ENCODE measurements at regions not wholly inside any gene's neighbourhood (a gene's known extent, or its start where the extent isn't known, plus 50 kb on each side); places are given as distances from the start of the nearest gene placed in this dataset.

- no peaks in the 10 kb centered on the region for H3K79me2 ChIP-seq (ENCODE audit: insufficient read depth, low read length)
- H3K27me3 ChIP-seq (ENCODE audit: insufficient read depth, low read length), result no peaks in the 10 kb centered on the region
- no peak overlapping the region for H2AFZ ChIP-seq (ENCODE audit: low read length)
- no peaks in the 10 kb centered on the region for H3K9me3 ChIP-seq (ENCODE audit: low read length)
- no peaks in the 10 kb centered on the region for H4K20me1 ChIP-seq (ENCODE audit: insufficient read depth, low read length)
- no peaks in the 10 kb centered on the region for H3K9me2 ChIP-seq (ENCODE audit: low read depth, low read length)
- TF ChIP-seq CTCF (IDR thresholded peaks at IDR 0.05; ENCODE audit: low read length) (peak; percentile 46; the same call in 1 of the 2 replicates), EZH2 (IDR thresholded peaks at IDR 0.05; ENCODE audit: borderline replicate concordance, low read length) (no peak)
- H3K4me3 ChIP-seq (ENCODE audit: low read depth, low read length, poor library complexity, severe bottlenecking), result no peak overlapping the region
- peak overlapping the region; percentile 6; the same call in 1 of the 2 replicates for H3K9ac ChIP-seq (ENCODE audit: low read length)
- no peak overlapping the region for H3K4me2 ChIP-seq (ENCODE audit: low read length)
- H3K4me1 ChIP-seq (ENCODE audit: insufficient read depth, low read length, severe bottlenecking), result peaks cover 41% of the 10 kb centered on the region
- peak overlapping the region; percentile 57 for H3K27ac ChIP-seq (ENCODE audit: low read depth, low read length, poor library complexity, severe bottlenecking)
- H3K36me3 ChIP-seq (ENCODE audit: insufficient read depth, low read length), result no peaks in the 10 kb centered on the region
- no peaks in the 10 kb centered on the region for H3F3A ChIP-seq (ENCODE audit: insufficient read depth, low read length)
These were observed 142.3 kb downstream of the TLE3 start for GRCh38 chr15:69955240-69955894.

GRCh38 chr15:69956417-69956816 lies 141.3 kb downstream of the TLE3 start:
- Histone ChIP-seq H3K4me1 (ENCODE audit: insufficient read depth, low read length, severe bottlenecking) (peaks cover 41% of the 10 kb centered on the region), H3K27me3 (ENCODE audit: insufficient read depth, low read length) (no peaks in the 10 kb centered on the region), H3K4me3 (ENCODE audit: low read depth, low read length, poor library complexity, severe bottlenecking) (no peak overlapping the region), H2AFZ (ENCODE audit: low read length) (no peak overlapping the region), H3F3A (ENCODE audit: insufficient read depth, low read length) (no peaks in the 10 kb centered on the region), H3K9me2 (ENCODE audit: low read depth, low read length) (no peaks in the 10 kb centered on the region), H3K36me3 (ENCODE audit: insufficient read depth, low read length) (no peaks in the 10 kb centered on the region), H3K9me3 (ENCODE audit: low read length) (no peaks in the 10 kb centered on the region), H3K79me2 (ENCODE audit: insufficient read depth, low read length) (no peaks in the 10 kb centered on the region), H3K27ac (ENCODE audit: low read depth, low read length, poor library complexity, severe bottlenecking) (peak overlapping the region; percentile 57), H3K9ac (ENCODE audit: low read length) (no peak overlapping the region), H4K20me1 (ENCODE audit: insufficient read depth, low read length) (no peaks in the 10 kb centered on the region), H3K4me2 (ENCODE audit: low read length) (no peak overlapping the region)
- TF ChIP-seq CTCF (IDR thresholded peaks at IDR 0.05; ENCODE audit: low read length), result no peak
- TF ChIP-seq EZH2 (IDR thresholded peaks at IDR 0.05; ENCODE audit: borderline replicate concordance, low read length), result no peak

- H3K4me3 ChIP-seq (ENCODE audit: low read depth, low read length, poor library complexity, severe bottlenecking), result no peak overlapping the region
- H4K20me1 ChIP-seq (ENCODE audit: insufficient read depth, low read length), result no peaks in the 10 kb centered on the region
These were observed 140.5 kb downstream of the TLE3 start for GRCh38 chr15:69957175-69957574.

More at GRCh38 chr15:69957175-69957574, 140.5 kb downstream of the TLE3 start:
- Histone ChIP-seq H3K9ac (ENCODE audit: low read length) (no peak overlapping the region), H3K4me2 (ENCODE audit: low read length) (no peak overlapping the region), H3K4me1 (ENCODE audit: insufficient read depth, low read length, severe bottlenecking) (peaks cover 41% of the 10 kb centered on the region), H3K27ac (ENCODE audit: low read depth, low read length, poor library complexity, severe bottlenecking) (peak overlapping the region; percentile 77), H3F3A (ENCODE audit: insufficient read depth, low read length) (no peaks in the 10 kb centered on the region), H3K36me3 (ENCODE audit: insufficient read depth, low read length) (no peaks in the 10 kb centered on the region), H2AFZ (ENCODE audit: low read length) (no peak overlapping the region), H3K27me3 (ENCODE audit: insufficient read depth, low read length) (no peaks in the 10 kb centered on the region), H3K79me2 (ENCODE audit: insufficient read depth, low read length) (no peaks in the 10 kb centered on the region), H3K9me3 (ENCODE audit: low read length) (no peaks in the 10 kb centered on the region), H3K9me2 (ENCODE audit: low read depth, low read length) (no peaks in the 10 kb centered on the region)
- TF ChIP-seq CTCF (IDR thresholded peaks at IDR 0.05; ENCODE audit: low read length) (peak; percentile 29; the same call in 1 of the 2 replicates), EZH2 (IDR thresholded peaks at IDR 0.05; ENCODE audit: borderline replicate concordance, low read length) (no peak)
